Activated naive CD4-positive, alpha-beta T cell treated with anti-CD3 and anti-CD28 coated beads, Interleukin-2, amount 10 ng/mL, durations not matched to agents 7 days and 5 days (primary cell): ENCODE measurements at regions not wholly inside any gene's neighbourhood (a gene's known extent, or its start where the extent isn't known, plus 50 kb on each side); places are given as distances from the start of the nearest gene placed in this dataset.

Experiments
- CTCF ChIA-PET: fragments of 350-600 bp; sonication (Branson Sonifier 250); formaldehyde crosslinking; loops from one replicate; lab custom pipeline; 2021; ENCODE audit warnings: antibody characterized with exemption; lab: Charles Lee
- DNase-seq: peaks from one replicate; pipeline ENCODE4 v3.0.0-alpha.2; 2020
- H3K27ac Mint-ChIP-seq: one replicate; pipeline ENCODE4 v1.8.0; 2021; ENCODE audit warnings: mild to moderate bottlenecking, moderate library complexity, mixed read lengths
- H3K27me3 Mint-ChIP-seq: one replicate; pipeline ENCODE4 v1.8.0; 2021; ENCODE audit warnings: mild to moderate bottlenecking, mixed read lengths
- H3K36me3 Mint-ChIP-seq: one replicate; pipeline ENCODE4 v1.8.0; 2021; ENCODE audit warnings: mixed read lengths
- H3K4me1 Mint-ChIP-seq: one replicate; pipeline ENCODE4 v1.8.0; 2021; ENCODE audit warnings: mixed read lengths
- H3K4me3 Mint-ChIP-seq: one replicate; pipeline ENCODE4 v1.8.0; 2021; ENCODE audit warnings: mild to moderate bottlenecking, moderate library complexity, mixed read lengths
- H3K9me3 Mint-ChIP-seq: one replicate; pipeline ENCODE4 v1.8.0; 2021; ENCODE audit warnings: mixed read lengths

- Mint-ChIP-seq H3K27me3 (peaks cover 10% of the 10 kb centered on the region), H3K4me1 (no peaks in the 10 kb centered on the region), H3K9me3 (no peaks in the 10 kb centered on the region), H3K27ac (no peak overlapping the region), H3K36me3 (no peaks in the 10 kb centered on the region), H3K4me3 (no peak overlapping the region)
- DNase-seq = no peak
- CTCF ChIA-PET = no interaction called here
Measured at GRCh38 chr11:45565446-45565988, 99.9 kb downstream of the CHST1 start.

- Mint-ChIP-seq H3K36me3 (no peaks in the 10 kb centered on the region), H3K9me3 (no peaks in the 10 kb centered on the region), H3K4me1 (no peaks in the 10 kb centered on the region), H3K4me3 (no peak overlapping the region), H3K27me3 (peaks cover 5% of the 10 kb centered on the region), H3K27ac (no peak overlapping the region)
- CTCF ChIA-PET = no interaction called here
- no peak for DNase-seq
Measured at GRCh38 chr11:45563810-45564209, 101.6 kb downstream of the CHST1 start.

GRCh38 chr11:45563171-45563570, 102.3 kb downstream of the CHST1 start:
- DNase-seq = no peak

GRCh38 chr11:45560913-45561281, 104.5 kb downstream of the CHST1 start:
- no peak overlapping the region for H3K4me3 Mint-ChIP-seq
- H3K9me3 Mint-ChIP-seq = no peaks in the 10 kb centered on the region
- H3K27me3 Mint-ChIP-seq = peaks cover 5% of the 10 kb centered on the region
- H3K27ac Mint-ChIP-seq = no peak overlapping the region
- CTCF ChIA-PET = no interaction called here
- no peaks in the 10 kb centered on the region for H3K36me3 Mint-ChIP-seq
- no peaks in the 10 kb centered on the region for H3K4me1 Mint-ChIP-seq
- DNase-seq = no peak

More at GRCh38 chr11:45563171-45563570, 102.3 kb downstream of the CHST1 start:
- no peaks in the 10 kb centered on the region for H3K9me3 Mint-ChIP-seq
- CTCF ChIA-PET = no interaction called here
- no peaks in the 10 kb centered on the region for H3K4me1 Mint-ChIP-seq
- peaks cover 5% of the 10 kb centered on the region for H3K27me3 Mint-ChIP-seq
- H3K36me3 Mint-ChIP-seq = no peaks in the 10 kb centered on the region
- H3K27ac Mint-ChIP-seq = no peak overlapping the region
- H3K4me3 Mint-ChIP-seq = no peak overlapping the region

- Mint-ChIP-seq H3K27ac (no peak overlapping the region), H3K36me3 (no peaks in the 10 kb centered on the region), H3K4me1 (no peaks in the 10 kb centered on the region), H3K27me3 (peaks cover 5% of the 10 kb centered on the region), H3K9me3 (no peaks in the 10 kb centered on the region), H3K4me3 (no peak overlapping the region)
- no peak for DNase-seq
- CTCF ChIA-PET = interaction anchor here (0.6 kb wide), 1 partner anchor 15 kb away, joined by 3 read pairs; no protein-coding TSS in a partner anchor
Measured at GRCh38 chr11:45560155-45560912, 105.1 kb downstream of the CHST1 start.

- Mint-ChIP-seq H3K36me3 (no peaks in the 10 kb centered on the region), H3K27ac (no peak overlapping the region), H3K4me3 (no peak overlapping the region), H3K27me3 (no peaks in the 10 kb centered on the region), H3K9me3 (no peaks in the 10 kb centered on the region), H3K4me1 (no peaks in the 10 kb centered on the region)
- no peak for DNase-seq
- CTCF ChIA-PET = no interaction called here
Measured at GRCh38 chr11:45556851-45557707, 108.3 kb downstream of the CHST1 start.

- Mint-ChIP-seq H3K27ac (no peak overlapping the region), H3K4me3 (no peak overlapping the region), H3K9me3 (no peaks in the 10 kb centered on the region), H3K27me3 (no peaks in the 10 kb centered on the region), H3K36me3 (no peaks in the 10 kb centered on the region), H3K4me1 (no peaks in the 10 kb centered on the region)
- CTCF ChIA-PET = no interaction called here
- DNase-seq = no peak
Measured at GRCh38 chr11:45554230-45554967, 111.0 kb downstream of the CHST1 start.

- Mint-ChIP-seq H3K27ac (no peak overlapping the region), H3K27me3 (peaks cover 4% of the 10 kb centered on the region), H3K4me3 (no peak overlapping the region), H3K4me1 (no peaks in the 10 kb centered on the region), H3K9me3 (no peaks in the 10 kb centered on the region), H3K36me3 (no peaks in the 10 kb centered on the region)
- CTCF ChIA-PET = no interaction called here
- DNase-seq = no peak
Measured at GRCh38 chr11:45553383-45553936, 112.0 kb downstream of the CHST1 start.

- H3K36me3 Mint-ChIP-seq = no peaks in the 10 kb centered on the region
- H3K27ac Mint-ChIP-seq = no peak overlapping the region
- CTCF ChIA-PET = no interaction called here
- H3K4me3 Mint-ChIP-seq = no peak overlapping the region
- H3K4me1 Mint-ChIP-seq = no peaks in the 10 kb centered on the region
- no peak for DNase-seq
- no peaks in the 10 kb centered on the region for H3K9me3 Mint-ChIP-seq
- H3K27me3 Mint-ChIP-seq = peaks cover 8% of the 10 kb centered on the region
Measured at GRCh38 chr11:45551191-45551713, 114.2 kb downstream of the CHST1 start.

- H3K4me3 Mint-ChIP-seq = no peak overlapping the region
Measured at GRCh38 chr11:45549257-45549656, 116.2 kb downstream of the CHST1 start.

GRCh38 chr11:45546366-45546765, 119.1 kb downstream of the CHST1 start:
- Mint-ChIP-seq H3K4me1 (no peaks in the 10 kb centered on the region), H3K27me3 (peaks cover 8% of the 10 kb centered on the region), H3K36me3 (no peaks in the 10 kb centered on the region)

More at GRCh38 chr11:45549257-45549656, 116.2 kb downstream of the CHST1 start:
- no peaks in the 10 kb centered on the region for H3K4me1 Mint-ChIP-seq
- H3K27ac Mint-ChIP-seq = no peak overlapping the region
- CTCF ChIA-PET = no interaction called here
- DNase-seq = no peak
- H3K9me3 Mint-ChIP-seq = no peaks in the 10 kb centered on the region
- peaks cover 8% of the 10 kb centered on the region for H3K27me3 Mint-ChIP-seq
- H3K36me3 Mint-ChIP-seq = no peaks in the 10 kb centered on the region

GRCh38 chr11:45544826-45545225, 120.6 kb downstream of the CHST1 start:
- H3K4me1 Mint-ChIP-seq = no peaks in the 10 kb centered on the region
- CTCF ChIA-PET = interaction anchor here (0.7 kb wide), 1 partner anchor 15 kb away, joined by 3 read pairs; no protein-coding TSS in a partner anchor
- peaks cover 13% of the 10 kb centered on the region for H3K27me3 Mint-ChIP-seq
- no peaks in the 10 kb centered on the region for H3K36me3 Mint-ChIP-seq
- H3K27ac Mint-ChIP-seq = no peak overlapping the region
- no peak overlapping the region for H3K4me3 Mint-ChIP-seq
- H3K9me3 Mint-ChIP-seq = no peaks in the 10 kb centered on the region
- DNase-seq = no peak

More at GRCh38 chr11:45546366-45546765, 119.1 kb downstream of the CHST1 start:
- CTCF ChIA-PET = no interaction called here
- DNase-seq = no peak
- H3K4me3 Mint-ChIP-seq = no peak overlapping the region
- H3K9me3 Mint-ChIP-seq = no peaks in the 10 kb centered on the region
- H3K27ac Mint-ChIP-seq = no peak overlapping the region

GRCh38 chr11:45543808-45544422, 121.5 kb downstream of the CHST1 start:
- no peak overlapping the region for H3K27ac Mint-ChIP-seq
- no peak overlapping the region for H3K4me3 Mint-ChIP-seq
- peaks cover 12% of the 10 kb centered on the region for H3K27me3 Mint-ChIP-seq
- CTCF ChIA-PET = no interaction called here
- DNase-seq = peak; percentile 44
- H3K9me3 Mint-ChIP-seq = no peaks in the 10 kb centered on the region
- H3K36me3 Mint-ChIP-seq = no peaks in the 10 kb centered on the region
- H3K4me1 Mint-ChIP-seq = no peaks in the 10 kb centered on the region
